Sigmoid colon (tissue), 4 donors: ENCODE measurements at regions not wholly inside any gene's neighbourhood (a gene's known extent, or its start where the extent isn't known, plus 50 kb on each side); places are given as distances from the start of the nearest gene placed in this dataset.

Experiments
- CTCF ChIP-seq, 4 experiments: fragments of 450-650 bp in 3 of 4; fragments of 200-600 bp in 1 of 4; IDR thresholded peaks; one replicate each; pipeline ENCODE4 v1.5.1; 2016 to 2019; ENCODE audit warnings: antibody characterized with exemption in 4 of 4, mild to moderate bottlenecking in 3 of 4, moderate library complexity in 2 of 4
- POLR2AphosphoS5 ChIP-seq, 4 donors: sonication (generic); formaldehyde crosslinking; IDR thresholded peaks; one replicate each; pipeline ENCODE4 v1.6.1; 2017; ENCODE audit warnings: antibody characterized with exemption in 4 of 4

- TF ChIP-seq CTCF (IDR thresholded peaks at IDR 0.05): no peak
- TF ChIP-seq POLR2AphosphoS5 (IDR thresholded peaks at IDR 0.05): no peak
These were observed 1055.8 kb upstream of the CADM2 start for GRCh38 chr3:83902787-83903533.
